ENCODE measurements at regions not wholly inside any gene's neighbourhood (a gene's known extent, or its start where the extent isn't known, plus 50 kb on each side); places are given as distances from the start of the nearest gene placed in this dataset.

- no peak overlapping the region for H3K4me2 ChIP-seq (ENCODE audit: low read length)
- H3K36me3 ChIP-seq (ENCODE audit: control insufficient read depth in 1 of 2, insufficient read depth in 2 of 2, low read length in 2 of 2): no peaks in the 10 kb centered on the region
- H3K79me2 ChIP-seq (ENCODE audit: insufficient read depth, low read length): no peaks in the 10 kb centered on the region
- no peaks in the 10 kb centered on the region for H3K4me1 ChIP-seq (ENCODE audit: control insufficient read depth in 1 of 2, insufficient read depth in 2 of 2, low read length in 2 of 2)
- TF ChIP-seq ZFX (IDR thresholded peaks at IDR 0.05): no peak
- TF ChIP-seq EZH2 (IDR thresholded peaks at IDR 0.05): no peak
- no peak for TF ChIP-seq EGR1 (IDR thresholded peaks at IDR 0.05; ENCODE audit: low read depth)
- no peak for TF ChIP-seq POLR2AphosphoS5 (IDR thresholded peaks at IDR 0.05; ENCODE audit: low read depth, low read length)
- no peak for TF ChIP-seq RAD21 (IDR thresholded peaks at IDR 0.05; ENCODE audit: low read depth)
- no peak for TF ChIP-seq SP1 (IDR thresholded peaks at IDR 0.05; ENCODE audit: low read depth)
- TF ChIP-seq FOSL1 (IDR thresholded peaks at IDR 0.05; ENCODE audit: low read depth): no peak
- TF ChIP-seq JUND (IDR thresholded peaks at IDR 0.05): no peak
- TF ChIP-seq POLR2A (IDR thresholded peaks at IDR 0.05; ENCODE audit: borderline replicate concordance, extremely low read depth, insufficient read depth, insufficient read length): no peak
- TF ChIP-seq REST (IDR thresholded peaks at IDR 0.05; ENCODE audit: low read depth): no peak
- TF ChIP-seq EZH2phosphoT487 (IDR thresholded peaks at IDR 0.05; ENCODE audit: borderline replicate concordance): no peak
- TF ChIP-seq MAX (IDR thresholded peaks at IDR 0.05): no peak
- TF ChIP-seq SRF (IDR thresholded peaks at IDR 0.05; ENCODE audit: low read depth): no peak
- TF ChIP-seq ZNF274 (IDR thresholded peaks at IDR 0.05; ENCODE audit: low read depth, low read length): no peak
- no peak for TF ChIP-seq CBX3 (IDR thresholded peaks at IDR 0.05; ENCODE audit: low read depth)
- no peak for TF ChIP-seq ZBTB33 (IDR thresholded peaks at IDR 0.05; ENCODE audit: extremely low read depth, insufficient replicate concordance, low read length)
- no peak for TF ChIP-seq CTCF (IDR thresholded peaks at IDR 0.05 in 2 of 3, conservative IDR thresholded peaks at IDR 0.05 in 1 of 3; ENCODE audit: borderline replicate concordance in 1 of 3, insufficient read depth in 1 of 3, low read depth in 2 of 3, low read length in 2 of 3)
- ChIA-PET POLR2A (no interaction called here), CTCF (no interaction called here), RAD21 (ENCODE audit: low non-redundant PET in 1 of 2, low total read pairs in 2 of 2, uncharacterized antibody in 2 of 2, unreplicated experiment in 2 of 2) (no interaction called here)
- DNase-seq (ENCODE audit: low read depth, low spot score): no peak
- no peaks in the 10 kb centered on the region for H3K9me2 ChIP-seq (ENCODE audit: insufficient read depth)
- H3K4me3 ChIP-seq (replicated peaks in 1 of 2; ENCODE audit: low read depth in 1 of 2, low read length in 2 of 2): no peak overlapping the region
- BruUV-seq (replicated peaks): no TSS peak
- H3K9ac ChIP-seq (ENCODE audit: low read length): no peak overlapping the region
- intact Hi-C loops (cut with micrococcal nuclease): no loop called here
- no peak for ATAC-seq
- H3K9me3 ChIP-seq (ENCODE audit: control insufficient read depth in 1 of 2, insufficient read depth in 1 of 2, low read depth in 1 of 2, low read length in 2 of 2): peaks cover 9 to 18% of the 10 kb centered on the region in 2 experiments; a peak in 3 of 4 replicates
- no peaks in the 10 kb centered on the region for H3K27me3 ChIP-seq (ENCODE audit: insufficient read depth, low read length)
- H2AFZ ChIP-seq (ENCODE audit: low read depth, low read length, poor library complexity, severe bottlenecking): no peak overlapping the region
- no peak overlapping the region for H3K27ac ChIP-seq (ENCODE audit: low read depth, low read length)
- H4K20me1 ChIP-seq (ENCODE audit: insufficient read depth): no peaks in the 10 kb centered on the region
Measured at GRCh38 chr7:49261928-49262327, 337.6 kb downstream of the CDC14C start.
